Liver (tissue), 3 donors: ENCODE measurements at regions not wholly inside any gene's neighbourhood (a gene's known extent, or its start where the extent isn't known, plus 50 kb on each side); places are given as distances from the start of the nearest gene placed in this dataset.

Experiments used
- RAD21 ChIP-seq, 2 donors: IDR thresholded peaks; 2 replicates each; pipeline ENCODE4 v1.6.1; 2016; ENCODE audit warnings: antibody characterized with exemption in 2 of 2, mild to moderate bottlenecking in 2 of 2
- TF ChIP-seq, protein P1 (sequence below): fragments of 150-350 bp; IDR thresholded peaks from 2 replicates; pipeline ENCODE4 v1.5.1; 2017; ENCODE audit warnings: improper control_type of control experiment, low read depth, low read length; ENCODE audit not compliant: missing input control
- donor health status: healthy.
- donor health status: healthy.

DNA sequence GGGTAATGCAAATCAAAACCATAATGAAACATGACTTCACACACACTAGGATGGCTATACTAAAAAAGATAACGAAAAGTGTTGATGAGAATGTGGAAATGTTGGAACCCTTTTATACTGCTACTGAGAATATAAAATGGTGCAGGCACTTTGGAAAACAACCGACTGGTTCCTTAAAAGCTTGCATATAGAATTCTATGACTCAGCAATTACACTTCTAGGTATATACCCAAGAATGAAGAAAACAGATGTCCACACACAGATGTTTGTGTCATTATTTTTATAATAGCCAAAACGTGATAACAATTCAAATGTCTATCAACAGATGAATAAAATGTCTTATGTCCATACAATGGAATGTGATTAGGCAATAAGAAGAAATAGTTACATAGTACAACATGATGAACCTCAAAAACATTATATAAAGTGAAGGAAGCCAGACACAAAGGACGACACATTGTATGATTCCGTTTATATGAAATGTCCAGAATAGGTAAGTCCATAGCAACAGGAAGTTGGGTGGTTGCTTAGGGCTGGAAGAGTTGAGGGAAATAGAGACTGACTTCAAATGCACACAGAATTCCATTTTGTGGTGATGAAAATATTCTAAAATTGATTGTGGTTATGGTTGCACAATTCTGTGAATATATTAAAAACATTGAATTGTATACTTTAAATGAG, 148.3 kb upstream of the PHYHIPL start:
- TF ChIP-seq, protein P1, sequence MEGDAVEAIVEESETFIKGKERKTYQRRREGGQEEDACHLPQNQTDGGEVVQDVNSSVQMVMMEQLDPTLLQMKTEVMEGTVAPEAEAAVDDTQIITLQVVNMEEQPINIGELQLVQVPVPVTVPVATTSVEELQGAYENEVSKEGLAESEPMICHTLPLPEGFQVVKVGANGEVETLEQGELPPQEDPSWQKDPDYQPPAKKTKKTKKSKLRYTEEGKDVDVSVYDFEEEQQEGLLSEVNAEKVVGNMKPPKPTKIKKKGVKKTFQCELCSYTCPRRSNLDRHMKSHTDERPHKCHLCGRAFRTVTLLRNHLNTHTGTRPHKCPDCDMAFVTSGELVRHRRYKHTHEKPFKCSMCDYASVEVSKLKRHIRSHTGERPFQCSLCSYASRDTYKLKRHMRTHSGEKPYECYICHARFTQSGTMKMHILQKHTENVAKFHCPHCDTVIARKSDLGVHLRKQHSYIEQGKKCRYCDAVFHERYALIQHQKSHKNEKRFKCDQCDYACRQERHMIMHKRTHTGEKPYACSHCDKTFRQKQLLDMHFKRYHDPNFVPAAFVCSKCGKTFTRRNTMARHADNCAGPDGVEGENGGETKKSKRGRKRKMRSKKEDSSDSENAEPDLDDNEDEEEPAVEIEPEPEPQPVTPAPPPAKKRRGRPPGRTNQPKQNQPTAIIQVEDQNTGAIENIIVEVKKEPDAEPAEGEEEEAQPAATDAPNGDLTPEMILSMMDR: no peak
- TF ChIP-seq RAD21 (IDR thresholded peaks at IDR 0.05): no peak
